ENCODE measurements at regions not wholly inside any gene's neighbourhood (a gene's known extent, or its start where the extent isn't known, plus 50 kb on each side); places are given as distances from the start of the nearest gene placed in this dataset.

DNA sequence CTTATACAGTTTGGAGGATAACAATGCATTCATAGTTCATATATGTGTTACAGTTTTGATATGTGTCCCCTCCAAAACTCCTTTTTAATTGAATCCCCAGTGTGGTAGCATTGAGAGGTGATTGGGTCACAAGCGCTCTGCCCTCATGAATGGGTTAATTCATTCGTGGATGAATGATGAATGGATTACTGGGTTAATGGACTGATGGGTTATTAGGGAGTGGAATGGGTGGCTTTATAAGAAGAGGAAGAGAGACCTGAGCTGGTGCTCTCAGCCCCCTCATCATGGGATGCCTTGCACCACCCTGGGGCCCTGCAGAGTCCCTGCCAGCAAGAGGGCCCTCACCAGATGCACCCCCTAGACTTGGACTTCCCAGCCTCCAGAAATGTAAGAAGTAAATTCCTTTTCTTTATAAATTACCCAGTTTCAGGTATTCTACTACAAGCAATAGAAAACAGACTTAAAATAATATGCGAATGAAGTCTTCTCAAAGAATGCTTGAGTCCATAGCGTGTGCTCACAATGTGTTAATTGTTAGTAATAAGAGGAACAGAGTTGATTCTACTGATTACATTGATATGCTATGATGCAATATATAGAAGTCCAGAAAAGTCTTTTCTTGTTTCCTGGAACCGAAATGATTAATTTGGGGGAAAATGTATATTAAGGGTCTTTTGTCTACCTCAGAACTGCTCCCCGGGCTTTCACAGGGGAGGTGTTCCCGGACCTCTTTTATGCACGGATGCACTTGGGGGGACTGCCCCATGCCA, 190.2 kb downstream of the ERCC6L2 start:
- TF ChIP-seq, protein P1, sequence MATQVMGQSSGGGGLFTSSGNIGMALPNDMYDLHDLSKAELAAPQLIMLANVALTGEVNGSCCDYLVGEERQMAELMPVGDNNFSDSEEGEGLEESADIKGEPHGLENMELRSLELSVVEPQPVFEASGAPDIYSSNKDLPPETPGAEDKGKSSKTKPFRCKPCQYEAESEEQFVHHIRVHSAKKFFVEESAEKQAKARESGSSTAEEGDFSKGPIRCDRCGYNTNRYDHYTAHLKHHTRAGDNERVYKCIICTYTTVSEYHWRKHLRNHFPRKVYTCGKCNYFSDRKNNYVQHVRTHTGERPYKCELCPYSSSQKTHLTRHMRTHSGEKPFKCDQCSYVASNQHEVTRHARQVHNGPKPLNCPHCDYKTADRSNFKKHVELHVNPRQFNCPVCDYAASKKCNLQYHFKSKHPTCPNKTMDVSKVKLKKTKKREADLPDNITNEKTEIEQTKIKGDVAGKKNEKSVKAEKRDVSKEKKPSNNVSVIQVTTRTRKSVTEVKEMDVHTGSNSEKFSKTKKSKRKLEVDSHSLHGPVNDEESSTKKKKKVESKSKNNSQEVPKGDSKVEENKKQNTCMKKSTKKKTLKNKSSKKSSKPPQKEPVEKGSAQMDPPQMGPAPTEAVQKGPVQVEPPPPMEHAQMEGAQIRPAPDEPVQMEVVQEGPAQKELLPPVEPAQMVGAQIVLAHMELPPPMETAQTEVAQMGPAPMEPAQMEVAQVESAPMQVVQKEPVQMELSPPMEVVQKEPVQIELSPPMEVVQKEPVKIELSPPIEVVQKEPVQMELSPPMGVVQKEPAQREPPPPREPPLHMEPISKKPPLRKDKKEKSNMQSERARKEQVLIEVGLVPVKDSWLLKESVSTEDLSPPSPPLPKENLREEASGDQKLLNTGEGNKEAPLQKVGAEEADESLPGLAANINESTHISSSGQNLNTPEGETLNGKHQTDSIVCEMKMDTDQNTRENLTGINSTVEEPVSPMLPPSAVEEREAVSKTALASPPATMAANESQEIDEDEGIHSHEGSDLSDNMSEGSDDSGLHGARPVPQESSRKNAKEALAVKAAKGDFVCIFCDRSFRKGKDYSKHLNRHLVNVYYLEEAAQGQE (IDR thresholded peaks at IDR 0.05; ENCODE audit: insufficient read depth in 1 of 2, low read depth in 2 of 2, low read length in 2 of 2): no peak
- TF ChIP-seq POLR2AphosphoS5 (IDR thresholded peaks at IDR 0.05; ENCODE audit: low read depth, low read length) (no peak), TAF1 (IDR thresholded peaks at IDR 0.05; ENCODE audit: borderline replicate concordance, insufficient read depth, low read length) (no peak), SIN3A (IDR thresholded peaks at IDR 0.05; ENCODE audit: borderline replicate concordance, insufficient read depth, low read length) (no peak)

Data from PFSK-1 (cell line).